Neural cell (in vitro differentiated cells): ENCODE measurements at regions not wholly inside any gene's neighbourhood (a gene's known extent, or its start where the extent isn't known, plus 50 kb on each side); places are given as distances from the start of the nearest gene placed in this dataset.

Source experiments
- EP300 ChIP-seq: fragments of 450-650 bp; conservative IDR thresholded peaks from 2 replicates; pipeline ENCODE4 v1.6.1; 2014; ENCODE audit warnings: antibody characterized with exemption, mild to moderate bottlenecking, moderate library complexity; ENCODE audit not compliant: poor library complexity, severe bottlenecking
- TF ChIP-seq, protein P1 (sequence below): fragments of 450-650 bp; IDR thresholded peaks from 2 replicates; pipeline ENCODE4 v1.5.1; 2014; ENCODE audit warnings: antibody characterized with exemption, mild to moderate bottlenecking, moderate library complexity; ENCODE audit not compliant: poor library complexity, severe bottlenecking
- TF ChIP-seq, protein P2 (sequence below): IDR thresholded peaks from 2 replicates; pipeline ENCODE4 v1.6.1; 2012; ENCODE audit warnings: borderline replicate concordance

DNA sequence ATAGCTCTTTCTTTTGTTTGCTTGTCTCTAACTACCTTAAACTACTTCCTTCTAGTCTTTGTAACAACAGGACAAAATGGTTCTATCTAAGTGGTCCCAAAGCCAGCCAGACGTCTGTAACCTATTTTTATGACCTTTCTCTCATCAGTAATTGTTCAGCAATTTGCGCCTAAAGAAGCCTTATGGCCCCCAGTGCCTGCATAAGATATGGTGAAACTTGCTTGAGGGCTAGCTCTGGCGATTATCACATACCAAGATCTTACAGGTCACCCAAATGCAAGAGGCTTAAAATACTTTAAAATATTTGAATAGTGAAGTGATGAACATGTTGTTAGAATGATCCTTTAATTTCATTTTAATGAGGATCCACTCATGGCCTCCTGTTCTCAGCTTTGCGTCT, 369.4 kb downstream of the SOX2 start:
- TF ChIP-seq, protein P1, sequence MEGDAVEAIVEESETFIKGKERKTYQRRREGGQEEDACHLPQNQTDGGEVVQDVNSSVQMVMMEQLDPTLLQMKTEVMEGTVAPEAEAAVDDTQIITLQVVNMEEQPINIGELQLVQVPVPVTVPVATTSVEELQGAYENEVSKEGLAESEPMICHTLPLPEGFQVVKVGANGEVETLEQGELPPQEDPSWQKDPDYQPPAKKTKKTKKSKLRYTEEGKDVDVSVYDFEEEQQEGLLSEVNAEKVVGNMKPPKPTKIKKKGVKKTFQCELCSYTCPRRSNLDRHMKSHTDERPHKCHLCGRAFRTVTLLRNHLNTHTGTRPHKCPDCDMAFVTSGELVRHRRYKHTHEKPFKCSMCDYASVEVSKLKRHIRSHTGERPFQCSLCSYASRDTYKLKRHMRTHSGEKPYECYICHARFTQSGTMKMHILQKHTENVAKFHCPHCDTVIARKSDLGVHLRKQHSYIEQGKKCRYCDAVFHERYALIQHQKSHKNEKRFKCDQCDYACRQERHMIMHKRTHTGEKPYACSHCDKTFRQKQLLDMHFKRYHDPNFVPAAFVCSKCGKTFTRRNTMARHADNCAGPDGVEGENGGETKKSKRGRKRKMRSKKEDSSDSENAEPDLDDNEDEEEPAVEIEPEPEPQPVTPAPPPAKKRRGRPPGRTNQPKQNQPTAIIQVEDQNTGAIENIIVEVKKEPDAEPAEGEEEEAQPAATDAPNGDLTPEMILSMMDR: no peak
- no peak for TF ChIP-seq EP300
- TF ChIP-seq, protein P2, sequence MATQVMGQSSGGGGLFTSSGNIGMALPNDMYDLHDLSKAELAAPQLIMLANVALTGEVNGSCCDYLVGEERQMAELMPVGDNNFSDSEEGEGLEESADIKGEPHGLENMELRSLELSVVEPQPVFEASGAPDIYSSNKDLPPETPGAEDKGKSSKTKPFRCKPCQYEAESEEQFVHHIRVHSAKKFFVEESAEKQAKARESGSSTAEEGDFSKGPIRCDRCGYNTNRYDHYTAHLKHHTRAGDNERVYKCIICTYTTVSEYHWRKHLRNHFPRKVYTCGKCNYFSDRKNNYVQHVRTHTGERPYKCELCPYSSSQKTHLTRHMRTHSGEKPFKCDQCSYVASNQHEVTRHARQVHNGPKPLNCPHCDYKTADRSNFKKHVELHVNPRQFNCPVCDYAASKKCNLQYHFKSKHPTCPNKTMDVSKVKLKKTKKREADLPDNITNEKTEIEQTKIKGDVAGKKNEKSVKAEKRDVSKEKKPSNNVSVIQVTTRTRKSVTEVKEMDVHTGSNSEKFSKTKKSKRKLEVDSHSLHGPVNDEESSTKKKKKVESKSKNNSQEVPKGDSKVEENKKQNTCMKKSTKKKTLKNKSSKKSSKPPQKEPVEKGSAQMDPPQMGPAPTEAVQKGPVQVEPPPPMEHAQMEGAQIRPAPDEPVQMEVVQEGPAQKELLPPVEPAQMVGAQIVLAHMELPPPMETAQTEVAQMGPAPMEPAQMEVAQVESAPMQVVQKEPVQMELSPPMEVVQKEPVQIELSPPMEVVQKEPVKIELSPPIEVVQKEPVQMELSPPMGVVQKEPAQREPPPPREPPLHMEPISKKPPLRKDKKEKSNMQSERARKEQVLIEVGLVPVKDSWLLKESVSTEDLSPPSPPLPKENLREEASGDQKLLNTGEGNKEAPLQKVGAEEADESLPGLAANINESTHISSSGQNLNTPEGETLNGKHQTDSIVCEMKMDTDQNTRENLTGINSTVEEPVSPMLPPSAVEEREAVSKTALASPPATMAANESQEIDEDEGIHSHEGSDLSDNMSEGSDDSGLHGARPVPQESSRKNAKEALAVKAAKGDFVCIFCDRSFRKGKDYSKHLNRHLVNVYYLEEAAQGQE: no peak
